NCI-H748 (cell line): ENCODE measurements at regions not wholly inside any gene's neighbourhood (a gene's known extent, or its start where the extent isn't known, plus 50 kb on each side); places are given as distances from the start of the nearest gene placed in this dataset.
A peak's percentile ranks its signal among the peaks of the same experiment; 100 is the strongest.

Experiments
- DNase-seq: peaks from one replicate; lab custom pipeline; 2025; ENCODE audit not compliant: unreplicated experiment; lab: John Stamatoyannopoulos, UW

GRCh38 chr15:31261266-31262142 lies 65.1 kb upstream of the KLF13 start:
- DNase-seq, result peak; percentile 18

GRCh38 chr15:31262143-31262530 lies 64.5 kb upstream of the KLF13 start:
- DNase-seq, result no peak

- no peak for DNase-seq
Measured at GRCh38 chr15:31262901-31263671, 63.5 kb upstream of the KLF13 start.

DNA sequence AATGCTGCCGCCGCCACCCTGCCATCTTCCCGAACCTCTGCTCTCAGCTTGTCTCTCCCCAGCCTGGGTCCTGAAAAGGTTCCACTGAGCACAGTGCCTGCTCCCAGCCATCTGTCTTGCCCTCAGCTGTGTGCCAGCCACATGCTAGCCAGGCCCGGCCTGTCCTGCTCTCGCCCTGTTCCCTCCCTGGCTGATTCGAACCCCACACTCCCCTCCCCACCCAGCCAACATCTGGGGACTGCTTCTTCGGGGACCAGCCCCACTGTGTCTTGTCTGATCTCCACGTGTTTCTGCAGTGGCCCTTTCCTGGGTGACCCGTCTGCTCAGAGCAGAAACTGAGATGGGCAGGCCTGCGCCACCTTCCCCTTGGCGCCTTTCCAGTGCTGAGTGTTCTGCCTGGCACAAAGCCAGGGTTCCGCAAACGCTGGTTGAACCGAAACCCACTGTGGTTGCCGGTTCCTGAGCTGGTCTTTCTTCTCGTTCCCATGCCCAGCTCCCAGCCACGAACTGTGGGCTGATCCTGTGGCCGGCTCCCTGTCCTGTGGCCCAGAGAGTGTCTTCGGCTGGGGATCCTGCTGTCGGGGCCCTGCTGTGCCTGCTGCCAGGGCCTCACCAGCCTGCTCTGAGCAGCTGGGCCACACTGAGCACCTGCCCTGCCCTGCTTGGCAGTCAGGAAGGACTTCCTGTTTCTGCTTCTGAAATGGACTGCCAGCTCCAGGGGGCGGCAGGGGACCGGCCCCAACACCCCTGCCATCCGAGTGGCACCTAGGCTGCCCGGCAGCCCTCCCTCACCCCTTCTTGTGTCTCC lies 62.7 kb upstream of the KLF13 start:
- peak; percentile 77 for DNase-seq

DNA sequence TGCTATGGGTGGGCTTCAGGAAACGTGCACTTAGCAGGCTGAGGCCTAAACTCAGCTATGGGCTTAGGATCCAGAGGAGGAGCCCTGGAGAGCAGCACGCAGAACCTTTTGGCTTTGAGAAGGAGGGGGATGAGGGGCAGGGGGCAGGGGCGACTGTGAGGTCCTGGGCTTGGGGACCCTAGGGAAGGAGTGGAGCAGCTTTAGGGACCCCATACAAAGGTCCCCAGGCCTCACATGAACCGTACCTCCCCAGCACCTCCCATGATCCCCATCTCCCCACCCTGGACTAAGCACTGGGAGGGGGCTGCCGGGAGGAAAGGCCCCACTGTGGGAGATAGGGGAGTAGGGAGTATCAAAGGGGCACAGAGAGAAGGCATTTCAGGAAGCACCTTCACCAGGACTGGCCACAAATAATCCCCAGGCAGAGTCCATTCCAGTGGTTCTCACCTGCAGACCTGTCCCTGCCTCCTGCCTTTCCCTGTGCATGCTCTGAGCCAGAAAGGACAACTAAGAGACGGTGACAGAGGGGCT lies 62.0 kb upstream of the KLF13 start:
- no peak for DNase-seq

GRCh38 chr15:31265090-31265870 lies 61.4 kb upstream of the KLF13 start:
- DNase-seq, result no peak

DNA sequence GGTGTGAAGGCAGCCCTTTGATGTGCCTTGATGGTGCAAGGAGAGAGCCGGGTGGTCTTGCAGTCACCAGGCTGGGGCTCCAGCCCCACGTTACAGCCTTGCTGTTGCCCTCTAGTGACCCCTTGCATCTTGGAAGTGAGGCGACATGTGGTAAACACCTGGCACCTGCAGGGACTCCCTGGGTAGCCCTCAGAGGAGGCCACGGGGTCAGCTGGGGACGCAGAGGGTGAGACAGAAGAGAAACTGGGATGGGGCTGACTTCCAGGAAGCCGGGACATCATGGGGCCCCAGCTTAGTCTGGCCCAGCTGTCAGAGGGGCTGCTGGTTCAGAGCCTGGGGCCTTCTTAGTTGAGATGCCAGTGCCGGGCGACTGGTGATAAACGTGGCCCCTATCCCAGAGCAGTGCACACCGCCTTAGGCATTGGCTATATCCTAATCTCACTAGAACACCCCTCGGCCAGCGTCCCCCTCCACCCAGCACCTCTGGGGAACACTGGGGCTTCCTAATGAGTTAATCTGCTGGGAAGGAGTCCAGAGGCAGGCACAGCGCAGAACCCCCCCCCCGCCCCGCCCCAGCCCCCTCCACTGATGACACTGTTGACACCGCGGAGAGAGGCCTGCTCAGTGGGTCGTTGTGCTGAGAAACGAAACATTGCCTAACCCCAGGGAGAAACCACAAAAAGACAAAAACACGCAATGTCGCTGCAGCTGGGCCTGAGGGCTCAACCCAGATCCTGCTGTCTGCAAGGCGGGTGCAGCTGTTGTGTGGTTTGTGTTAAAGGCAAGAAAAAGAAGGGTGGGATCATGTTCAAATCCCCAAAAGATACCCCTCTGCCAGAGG lies 60.5 kb upstream of the KLF13 start:
- DNase-seq, result no peak

DNA sequence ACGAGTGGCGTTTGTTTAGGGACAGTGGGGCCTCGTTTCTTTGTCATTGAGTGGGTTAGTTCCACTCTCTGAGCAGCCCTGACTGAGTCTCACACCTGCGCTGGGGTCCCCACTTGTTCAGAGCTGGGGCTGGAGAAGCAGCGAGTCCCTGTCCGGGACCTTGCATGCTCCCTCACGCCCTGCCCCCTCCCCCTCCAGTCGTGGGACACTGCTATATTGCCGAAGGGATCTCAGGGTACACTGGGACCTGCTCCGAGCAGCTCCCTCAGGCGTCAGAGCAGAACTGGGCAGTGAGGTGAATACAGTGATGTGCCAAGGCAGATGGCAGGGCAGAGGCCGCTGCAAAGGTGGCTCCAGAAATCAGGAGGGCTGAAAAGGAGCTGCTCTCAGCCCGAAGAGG lies 59.9 kb upstream of the KLF13 start:
- DNase-seq, result no peak

DNA sequence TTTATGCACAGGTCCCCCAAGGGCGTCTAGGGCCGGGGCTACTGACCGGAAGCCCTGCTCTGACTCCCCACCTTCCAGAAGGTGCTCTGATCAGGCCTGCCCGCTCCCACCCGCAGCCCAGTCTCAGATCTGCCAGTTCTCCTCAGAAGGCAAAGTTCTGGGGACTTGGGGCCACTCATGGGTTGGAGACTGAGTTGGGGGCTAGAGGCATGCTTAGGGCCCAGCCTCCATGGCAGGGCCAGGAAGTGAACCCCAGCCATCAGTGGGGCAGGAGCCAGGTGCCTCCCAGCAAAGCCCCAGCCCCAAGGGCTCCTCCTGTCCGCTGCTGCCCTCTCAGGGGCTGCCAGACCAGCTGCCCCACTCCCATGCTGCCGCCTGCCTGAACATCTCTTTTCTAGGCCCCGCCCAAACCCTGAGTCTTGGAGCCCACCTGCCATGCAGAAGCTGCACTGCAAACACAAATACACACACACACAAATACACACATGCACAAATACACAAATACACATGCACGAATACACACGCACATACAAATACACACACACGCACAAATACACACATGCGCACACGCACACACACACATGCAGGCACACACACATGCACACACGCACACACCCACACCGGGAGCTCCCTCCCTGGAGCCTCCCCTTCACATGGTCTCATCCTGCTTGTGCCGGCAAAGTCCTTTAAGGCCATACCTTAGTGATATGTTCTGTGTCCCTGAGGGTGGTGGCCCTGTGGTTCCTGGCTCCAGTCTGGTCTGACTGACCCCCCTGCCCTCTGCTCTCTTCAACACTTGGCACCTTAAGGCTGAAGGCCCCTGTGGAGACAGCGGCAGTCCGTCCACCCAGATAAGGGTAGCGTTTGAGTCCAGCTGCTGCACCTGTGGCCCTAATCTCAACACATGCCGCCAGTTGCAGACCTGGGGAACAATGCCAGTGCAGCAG lies 59.2 kb upstream of the KLF13 start:
- DNase-seq, result peak; percentile 35

DNA sequence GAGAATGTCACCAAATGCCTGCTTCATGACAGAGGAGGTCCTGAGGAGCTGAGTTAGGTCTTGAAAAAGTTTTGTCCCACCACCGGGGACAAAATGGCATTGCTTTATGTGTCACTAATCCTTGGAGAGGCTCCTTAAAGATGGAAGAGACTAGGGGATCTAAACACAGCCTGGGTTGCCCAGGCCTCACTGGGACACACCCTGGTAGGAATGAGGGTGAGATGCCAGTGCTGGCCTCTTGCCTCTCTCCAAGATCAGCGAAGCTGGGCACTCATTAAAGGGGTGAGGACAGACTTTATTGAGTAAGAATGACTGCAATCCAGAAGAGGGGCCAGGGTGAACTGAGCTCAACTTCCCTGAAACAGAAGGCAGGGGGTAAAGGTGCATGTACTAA lies 58.5 kb upstream of the KLF13 start:
- DNase-seq, result no peak

- DNase-seq, result no peak
Measured at GRCh38 chr15:31268911-31269784, 57.5 kb upstream of the KLF13 start.

DNA sequence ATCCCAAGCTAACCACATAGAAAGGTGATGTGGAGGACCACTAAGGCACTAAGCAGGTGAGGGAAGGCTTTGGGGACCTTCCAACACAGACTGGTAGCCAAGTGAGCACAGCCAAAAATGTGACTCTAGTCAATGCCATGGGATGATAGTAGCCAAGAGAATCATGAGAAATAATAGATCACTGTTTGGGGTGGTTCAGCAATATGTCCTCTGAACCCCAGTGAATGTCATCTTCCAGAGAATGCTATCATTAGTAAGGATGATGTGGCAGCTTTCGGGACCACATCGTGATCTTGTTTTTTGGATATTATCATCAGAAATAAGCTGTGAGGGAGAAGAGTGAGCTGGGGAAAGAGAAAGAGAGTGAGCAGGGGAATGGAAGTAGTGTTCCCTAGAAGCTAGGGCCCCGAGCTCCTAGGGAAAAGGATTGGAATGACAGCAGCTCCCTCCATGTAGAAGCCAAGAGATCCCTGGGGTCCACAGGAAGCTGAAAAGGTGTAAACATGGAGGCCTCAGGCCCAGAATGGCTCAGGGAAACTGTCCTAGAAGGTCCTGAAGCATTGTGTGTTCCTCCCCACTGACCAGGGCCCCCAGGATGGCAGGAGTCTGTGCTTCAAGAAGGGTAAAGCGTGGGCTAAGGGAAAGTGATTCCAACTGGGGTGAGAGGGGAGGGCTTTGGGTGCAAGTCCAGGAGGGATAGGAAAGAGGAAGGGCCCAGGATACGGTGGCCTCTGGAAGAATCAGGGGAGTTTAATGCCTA lies 56.6 kb upstream of the KLF13 start:
- DNase-seq, result no peak

DNA sequence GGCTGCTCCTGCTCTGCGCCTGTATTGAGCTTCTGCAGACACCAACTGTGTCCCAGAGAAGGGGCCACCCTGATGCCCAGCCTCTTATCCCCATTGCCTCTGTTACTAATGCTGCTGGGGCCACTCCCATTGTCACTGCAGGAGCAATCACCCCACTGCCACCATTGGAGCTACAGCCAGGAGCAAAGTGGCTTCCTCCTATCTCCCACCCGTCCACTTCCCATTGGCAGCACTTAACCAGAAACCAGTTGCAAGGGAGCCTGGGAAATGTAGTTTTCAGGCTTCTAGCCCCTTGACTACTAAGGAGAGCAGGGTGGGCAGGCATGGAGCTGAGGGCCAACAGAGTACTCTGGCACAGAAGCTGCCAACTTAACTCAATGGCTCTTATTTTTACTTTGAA lies 55.9 kb upstream of the KLF13 start:
- no peak for DNase-seq

DNA sequence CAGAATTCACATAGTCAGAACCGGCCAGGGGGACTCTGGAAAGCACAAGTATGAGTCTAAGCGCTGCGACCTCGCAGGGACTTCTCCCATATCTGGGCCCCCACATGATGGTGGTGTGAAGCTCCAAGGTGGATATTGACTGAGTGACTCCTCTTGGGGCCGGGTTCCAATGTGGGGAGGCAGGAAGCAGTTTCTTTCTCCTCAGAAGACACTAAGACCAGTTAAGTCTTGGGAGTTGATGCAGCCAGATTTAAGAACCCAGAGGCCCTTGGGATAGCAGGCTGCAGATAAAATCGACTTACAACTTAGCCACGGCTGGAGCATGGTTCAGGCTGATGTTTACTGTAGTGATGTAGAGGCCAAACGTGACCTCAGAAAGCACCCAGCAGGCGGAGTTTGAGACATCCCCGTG lies 55.4 kb upstream of the KLF13 start:
- DNase-seq, result no peak

GRCh38 chr15:31271711-31272557 lies 54.7 kb upstream of the KLF13 start:
- no peak for DNase-seq
